OCI-LY7 (cell line): ENCODE measurements at regions not wholly inside any gene's neighbourhood (a gene's known extent, or its start where the extent isn't known, plus 50 kb on each side); places are given as distances from the start of the nearest gene placed in this dataset.

ENCODE experiments used
- CTCF ChIP-seq: fragments of 200-600 bp; sonication (generic); conservative IDR thresholded peaks from 2 replicates; pipeline ENCODE4 v1.5.1; 2014; ENCODE audit warnings: mild to moderate bottlenecking, antibody characterized with exemption, low read length, moderate library complexity, mixed read lengths
- EZH2phosphoT487 ChIP-seq: fragments of 200-600 bp; sonication (generic); IDR thresholded peaks from 2 replicates; pipeline ENCODE4 v1.6.1; 2018; ENCODE audit warnings: low read depth, borderline replicate concordance, mild to moderate bottlenecking, mixed run types, antibody characterized with exemption, low read length, moderate library complexity, mixed read lengths

- TF ChIP-seq CTCF: no peak
- no peak for TF ChIP-seq EZH2phosphoT487
These were observed 1139.2 kb upstream of the GJE1 start for GRCh38 chr6:140993515-140993914.
